K562 (cell line): ENCODE measurements at regions not wholly inside any gene's neighbourhood (a gene's known extent, or its start where the extent isn't known, plus 50 kb on each side); places are given as distances from the start of the nearest gene placed in this dataset.

ENCODE experiments used
- BMI1 ChIP-seq: fragments of 150-350 bp; IDR thresholded peaks from 2 replicates; pipeline ENCODE4 v1.6.1; 2014; ENCODE audit warnings: low read length
- CHD2 ChIP-seq: IDR thresholded peaks from 2 replicates; pipeline ENCODE4 v1.6.1; 2011; ENCODE audit warnings: low read depth, low read length
- FOXK2 ChIP-seq, 2 experiments: fragments of 450-650 bp; IDR thresholded peaks in 1 of 2; conservative IDR thresholded peaks in 1 of 2; 2 replicates each; pipeline ENCODE4 v1.6.1; 2016; ENCODE audit warnings: low read depth in 2 of 2, mild to moderate bottlenecking in 1 of 2
- PRMT5 ChIP-seq: sonication (generic); formaldehyde crosslinking; IDR thresholded peaks from 2 replicates; pipeline ENCODE4 v1.5.0; 2020; ENCODE audit warnings: missing genetic modification reagents
- SMAD2 ChIP-seq: fragments of 150-350 bp; IDR thresholded peaks from 2 replicates; pipeline ENCODE4 v1.6.1; 2014; ENCODE audit warnings: low read depth, mild to moderate bottlenecking, low read length
- SMC3 ChIP-seq: conservative IDR thresholded peaks from 2 replicates; pipeline ENCODE4 v1.6.1; 2011; ENCODE audit warnings: low read depth, low read length, improper control_type of control experiment; ENCODE audit not compliant: insufficient read depth
- TCF7L2 ChIP-seq: fragments of 150-350 bp; IDR thresholded peaks from 2 replicates; pipeline ENCODE4 v1.6.1; 2016; ENCODE audit warnings: low read depth, mild to moderate bottlenecking, low read length, moderate library complexity
- ZBED1 ChIP-seq: IDR thresholded peaks from 2 replicates; pipeline ENCODE4 v1.6.1; 2014
- ZBTB49 ChIP-seq: sonication (generic); formaldehyde crosslinking; IDR thresholded peaks from 2 replicates; pipeline ENCODE4 v1.8.0; 2022; ENCODE audit warnings: missing genetic modification reagents, mild to moderate bottlenecking, borderline replicate concordance
- ZNF324 ChIP-seq: fragments of 250-450 bp; sonication (Bioruptor Pico); IDR thresholded peaks from 2 replicates; pipeline ENCODE4 v1.4.0; 2020; ENCODE audit warnings: mild to moderate bottlenecking
- TF ChIP-seq, protein P1 (sequence below): sonication (generic); formaldehyde crosslinking; IDR thresholded peaks from 2 replicates; pipeline ENCODE4 v1.8.0; 2022; ENCODE audit warnings: mild to moderate bottlenecking, low read depth, missing genetic modification reagents

GRCh38 chr12:13367973-13368372, 171.4 kb downstream of the EMP1 start:
- TF ChIP-seq TCF7L2 (no peak), ZNF324 (no peak), FOXK2 (conservative IDR thresholded peaks at IDR 0.05 in 1 of 2, IDR thresholded peaks at IDR 0.05 in 1 of 2; ENCODE audit: low read depth in 2 of 2) (no peak), BMI1 (no peak), SMC3 (no peak), PRMT5 (CRISPR knock-in tag) (no peak), CHD2 (no peak), ZBED1 (no peak), SMAD2 (no peak), ZBTB49 (CRISPR knock-in tag) (no peak)
- TF ChIP-seq, protein P1, sequence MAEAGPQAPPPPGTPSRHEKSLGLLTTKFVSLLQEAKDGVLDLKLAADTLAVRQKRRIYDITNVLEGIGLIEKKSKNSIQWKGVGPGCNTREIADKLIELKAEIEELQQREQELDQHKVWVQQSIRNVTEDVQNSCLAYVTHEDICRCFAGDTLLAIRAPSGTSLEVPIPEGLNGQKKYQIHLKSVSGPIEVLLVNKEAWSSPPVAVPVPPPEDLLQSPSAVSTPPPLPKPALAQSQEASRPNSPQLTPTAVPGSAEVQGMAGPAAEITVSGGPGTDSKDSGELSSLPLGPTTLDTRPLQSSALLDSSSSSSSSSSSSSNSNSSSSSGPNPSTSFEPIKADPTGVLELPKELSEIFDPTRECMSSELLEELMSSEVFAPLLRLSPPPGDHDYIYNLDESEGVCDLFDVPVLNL (CRISPR knock-in tag) = no peak
